GM21447 (cell line): ENCODE measurements at regions not wholly inside any gene's neighbourhood (a gene's known extent, or its start where the extent isn't known, plus 50 kb on each side); places are given as distances from the start of the nearest gene placed in this dataset.

Source experiments
- ATAC-seq: cut with Tn5 transposase; IDR thresholded peaks from one replicate; pipeline ENCODE4 v1.9.1; 2021; ENCODE audit not compliant: unreplicated experiment

GRCh38 chr11:16448123-16448717, 91.9 kb upstream of the SOX6 start:
- ATAC-seq: no peak

GRCh38 chr11:16441461-16441860, 85.1 kb upstream of the SOX6 start:
- ATAC-seq: no peak

- ATAC-seq: no peak
Observed at GRCh38 chr11:16440136-16440535, 83.8 kb upstream of the SOX6 start.

- ATAC-seq: no peak
Observed at GRCh38 chr11:16434036-16434435, 77.7 kb upstream of the SOX6 start.

- ATAC-seq: no peak
Observed at GRCh38 chr11:16430674-16431073, 74.3 kb upstream of the SOX6 start.

- no peak for ATAC-seq
Observed at GRCh38 chr11:16421826-16422225, 65.5 kb upstream of the SOX6 start.

- ATAC-seq: no peak
Observed at GRCh38 chr11:16418428-16419097, 62.2 kb upstream of the SOX6 start.

GRCh38 chr11:16412525-16413172, 56.3 kb upstream of the SOX6 start:
- peak; percentile 63 for ATAC-seq

- no peak for ATAC-seq
Observed at GRCh38 chr11:16410479-16410878, 54.1 kb upstream of the SOX6 start.

GRCh38 chr11:16408619-16409018, 52.3 kb upstream of the SOX6 start:
- no peak for ATAC-seq

GRCh38 chr11:16406226-16406625, 49.9 kb upstream of the SOX6 start:
- no peak for ATAC-seq
